HL-60 (cell line): ENCODE measurements at regions not wholly inside any gene's neighbourhood (a gene's known extent, or its start where the extent isn't known, plus 50 kb on each side); places are given as distances from the start of the nearest gene placed in this dataset.
"Not testable (repeated sequence)": the region's sequence is repeated elsewhere in the genome, so short reads cannot be mapped to it uniquely, and the experiment has no call there.

ENCODE experiments used
- POLR2AphosphoS5 ChIP-seq: IDR thresholded peaks from 2 replicates; pipeline ENCODE4 v1.6.1; 2012; ENCODE audit warnings: low read depth
- SPI1 ChIP-seq: IDR thresholded peaks from 2 replicates; pipeline ENCODE4 v1.6.1; 2012; ENCODE audit warnings: low read depth, mild to moderate bottlenecking, borderline replicate concordance
- TF ChIP-seq, protein P1 (sequence below): IDR thresholded peaks from one replicate; pipeline ENCODE4 v1.5.1; 2011; ENCODE audit warnings: low read length, control low read depth, inconsistent platforms; ENCODE audit not compliant: insufficient read depth
- TF ChIP-seq, protein P2 (sequence below): IDR thresholded peaks from 2 replicates; pipeline ENCODE4 v1.6.1; 2012; ENCODE audit warnings: low read depth; ENCODE audit not compliant: insufficient replicate concordance

DNA sequence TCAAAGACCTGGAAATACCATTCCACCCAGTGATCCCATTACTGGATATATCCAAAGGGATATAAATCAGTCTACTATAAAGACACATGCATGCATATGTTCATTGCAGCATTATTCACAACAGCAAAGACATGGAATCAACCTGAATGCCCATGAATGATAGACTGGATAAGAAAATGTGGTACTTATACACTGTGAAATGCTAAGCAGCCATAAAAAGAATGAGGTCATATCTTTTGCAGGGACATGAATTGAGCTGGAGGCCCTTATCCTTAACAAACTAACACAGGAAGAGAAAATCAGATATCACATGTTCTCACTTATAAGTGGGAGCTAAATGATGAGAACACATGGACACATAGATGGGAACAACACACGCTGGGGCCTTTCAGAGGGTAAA lies 174.0 kb upstream of the GIMD1 start:
- TF ChIP-seq, protein P1, sequence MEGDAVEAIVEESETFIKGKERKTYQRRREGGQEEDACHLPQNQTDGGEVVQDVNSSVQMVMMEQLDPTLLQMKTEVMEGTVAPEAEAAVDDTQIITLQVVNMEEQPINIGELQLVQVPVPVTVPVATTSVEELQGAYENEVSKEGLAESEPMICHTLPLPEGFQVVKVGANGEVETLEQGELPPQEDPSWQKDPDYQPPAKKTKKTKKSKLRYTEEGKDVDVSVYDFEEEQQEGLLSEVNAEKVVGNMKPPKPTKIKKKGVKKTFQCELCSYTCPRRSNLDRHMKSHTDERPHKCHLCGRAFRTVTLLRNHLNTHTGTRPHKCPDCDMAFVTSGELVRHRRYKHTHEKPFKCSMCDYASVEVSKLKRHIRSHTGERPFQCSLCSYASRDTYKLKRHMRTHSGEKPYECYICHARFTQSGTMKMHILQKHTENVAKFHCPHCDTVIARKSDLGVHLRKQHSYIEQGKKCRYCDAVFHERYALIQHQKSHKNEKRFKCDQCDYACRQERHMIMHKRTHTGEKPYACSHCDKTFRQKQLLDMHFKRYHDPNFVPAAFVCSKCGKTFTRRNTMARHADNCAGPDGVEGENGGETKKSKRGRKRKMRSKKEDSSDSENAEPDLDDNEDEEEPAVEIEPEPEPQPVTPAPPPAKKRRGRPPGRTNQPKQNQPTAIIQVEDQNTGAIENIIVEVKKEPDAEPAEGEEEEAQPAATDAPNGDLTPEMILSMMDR = not testable (repeated sequence)
- TF ChIP-seq, protein P2, sequence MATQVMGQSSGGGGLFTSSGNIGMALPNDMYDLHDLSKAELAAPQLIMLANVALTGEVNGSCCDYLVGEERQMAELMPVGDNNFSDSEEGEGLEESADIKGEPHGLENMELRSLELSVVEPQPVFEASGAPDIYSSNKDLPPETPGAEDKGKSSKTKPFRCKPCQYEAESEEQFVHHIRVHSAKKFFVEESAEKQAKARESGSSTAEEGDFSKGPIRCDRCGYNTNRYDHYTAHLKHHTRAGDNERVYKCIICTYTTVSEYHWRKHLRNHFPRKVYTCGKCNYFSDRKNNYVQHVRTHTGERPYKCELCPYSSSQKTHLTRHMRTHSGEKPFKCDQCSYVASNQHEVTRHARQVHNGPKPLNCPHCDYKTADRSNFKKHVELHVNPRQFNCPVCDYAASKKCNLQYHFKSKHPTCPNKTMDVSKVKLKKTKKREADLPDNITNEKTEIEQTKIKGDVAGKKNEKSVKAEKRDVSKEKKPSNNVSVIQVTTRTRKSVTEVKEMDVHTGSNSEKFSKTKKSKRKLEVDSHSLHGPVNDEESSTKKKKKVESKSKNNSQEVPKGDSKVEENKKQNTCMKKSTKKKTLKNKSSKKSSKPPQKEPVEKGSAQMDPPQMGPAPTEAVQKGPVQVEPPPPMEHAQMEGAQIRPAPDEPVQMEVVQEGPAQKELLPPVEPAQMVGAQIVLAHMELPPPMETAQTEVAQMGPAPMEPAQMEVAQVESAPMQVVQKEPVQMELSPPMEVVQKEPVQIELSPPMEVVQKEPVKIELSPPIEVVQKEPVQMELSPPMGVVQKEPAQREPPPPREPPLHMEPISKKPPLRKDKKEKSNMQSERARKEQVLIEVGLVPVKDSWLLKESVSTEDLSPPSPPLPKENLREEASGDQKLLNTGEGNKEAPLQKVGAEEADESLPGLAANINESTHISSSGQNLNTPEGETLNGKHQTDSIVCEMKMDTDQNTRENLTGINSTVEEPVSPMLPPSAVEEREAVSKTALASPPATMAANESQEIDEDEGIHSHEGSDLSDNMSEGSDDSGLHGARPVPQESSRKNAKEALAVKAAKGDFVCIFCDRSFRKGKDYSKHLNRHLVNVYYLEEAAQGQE = not testable (repeated sequence)
- TF ChIP-seq POLR2AphosphoS5, SPI1: not testable (repeated sequence)
